ENCODE measurements at regions not wholly inside any gene's neighbourhood (a gene's known extent, or its start where the extent isn't known, plus 50 kb on each side); places are given as distances from the start of the nearest gene placed in this dataset.

DNA sequence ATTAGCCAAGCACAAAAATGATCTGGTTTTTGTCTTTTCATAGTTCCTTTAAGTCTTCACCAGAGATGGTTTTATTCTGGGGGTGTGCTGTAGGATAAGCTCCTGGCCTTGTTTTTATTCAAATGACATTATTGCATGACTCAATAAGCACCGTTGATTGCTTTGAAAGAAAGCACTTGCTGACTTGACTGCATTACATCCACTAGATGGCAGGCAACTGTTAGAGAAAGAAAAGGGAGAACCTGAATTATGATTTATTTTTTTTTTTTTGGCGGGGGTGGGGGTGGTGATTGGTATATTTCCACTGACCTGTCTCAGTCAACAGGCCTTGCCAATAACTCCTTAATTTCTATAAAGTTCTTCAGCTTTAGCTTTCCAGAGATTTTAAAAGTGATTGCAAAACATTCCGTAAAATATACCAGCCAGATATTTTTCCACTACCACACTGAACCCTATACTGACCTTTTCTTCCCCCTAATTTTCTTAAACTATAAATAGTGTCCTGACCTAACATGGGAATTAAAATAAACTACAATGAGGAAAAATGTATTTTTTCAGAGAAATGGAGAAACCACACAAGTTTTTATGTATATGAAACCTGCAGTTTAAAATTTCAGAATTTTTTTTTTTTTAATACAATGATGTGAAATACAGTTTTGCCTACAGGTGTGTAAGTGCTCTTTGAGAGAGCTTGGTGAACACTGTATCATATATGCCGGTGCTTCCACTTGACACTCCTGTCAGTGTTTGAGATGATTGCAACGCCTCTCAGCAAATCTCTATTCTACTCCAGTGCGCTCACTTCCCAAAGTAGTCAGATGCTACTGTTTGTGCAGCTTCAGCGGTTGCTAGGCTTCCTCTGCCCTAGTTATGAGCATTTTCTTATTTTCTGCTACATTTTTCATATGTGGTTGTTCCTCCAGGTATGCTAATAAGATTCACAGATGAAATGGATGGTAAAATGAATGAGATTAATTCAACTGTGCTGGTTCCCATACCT is 274.3 kb downstream of the CD109 start:
- TF ChIP-seq, protein P1, sequence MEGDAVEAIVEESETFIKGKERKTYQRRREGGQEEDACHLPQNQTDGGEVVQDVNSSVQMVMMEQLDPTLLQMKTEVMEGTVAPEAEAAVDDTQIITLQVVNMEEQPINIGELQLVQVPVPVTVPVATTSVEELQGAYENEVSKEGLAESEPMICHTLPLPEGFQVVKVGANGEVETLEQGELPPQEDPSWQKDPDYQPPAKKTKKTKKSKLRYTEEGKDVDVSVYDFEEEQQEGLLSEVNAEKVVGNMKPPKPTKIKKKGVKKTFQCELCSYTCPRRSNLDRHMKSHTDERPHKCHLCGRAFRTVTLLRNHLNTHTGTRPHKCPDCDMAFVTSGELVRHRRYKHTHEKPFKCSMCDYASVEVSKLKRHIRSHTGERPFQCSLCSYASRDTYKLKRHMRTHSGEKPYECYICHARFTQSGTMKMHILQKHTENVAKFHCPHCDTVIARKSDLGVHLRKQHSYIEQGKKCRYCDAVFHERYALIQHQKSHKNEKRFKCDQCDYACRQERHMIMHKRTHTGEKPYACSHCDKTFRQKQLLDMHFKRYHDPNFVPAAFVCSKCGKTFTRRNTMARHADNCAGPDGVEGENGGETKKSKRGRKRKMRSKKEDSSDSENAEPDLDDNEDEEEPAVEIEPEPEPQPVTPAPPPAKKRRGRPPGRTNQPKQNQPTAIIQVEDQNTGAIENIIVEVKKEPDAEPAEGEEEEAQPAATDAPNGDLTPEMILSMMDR (conservative IDR thresholded peaks at IDR 0.05; ENCODE audit: low read length), result peak; percentile 80
- TF ChIP-seq EZH2phosphoT487 (IDR thresholded peaks at IDR 0.05; ENCODE audit: borderline replicate concordance, low read depth, low read length), result no peak
